ENCODE measurements at regions not wholly inside any gene's neighbourhood (a gene's known extent, or its start where the extent isn't known, plus 50 kb on each side); places are given as distances from the start of the nearest gene placed in this dataset.
"Not testable (repeated sequence)": the region's sequence is repeated elsewhere in the genome, so short reads cannot be mapped to it uniquely, and the experiment has no call there.

- not testable (repeated sequence) for DNase-seq (ENCODE audit: low read depth in 2 of 2)
Observed at GRCh38 chr12:92231945-92232344, 86.3 kb upstream of the BTG1 start.

GRCh38 chr12:92231532-92231931, 85.9 kb upstream of the BTG1 start:
- DNase-seq (ENCODE audit: low read depth in 2 of 2) = not testable (repeated sequence)

- DNase-seq (ENCODE audit: low read depth in 2 of 2) = no peak
Observed at GRCh38 chr12:92229381-92229780, 83.7 kb upstream of the BTG1 start.

- DNase-seq (ENCODE audit: low read depth in 2 of 2) = no peak
Observed at GRCh38 chr12:92226961-92227360, 81.3 kb upstream of the BTG1 start.

- no peak for DNase-seq (ENCODE audit: low read depth in 2 of 2)
Observed at GRCh38 chr12:92226071-92226661, 80.5 kb upstream of the BTG1 start.

GRCh38 chr12:92224685-92225331, 79.2 kb upstream of the BTG1 start:
- no peak for DNase-seq (ENCODE audit: low read depth in 2 of 2)

- DNase-seq (ENCODE audit: low read depth in 2 of 2) = no peak
Observed at GRCh38 chr12:92223481-92223880, 77.8 kb upstream of the BTG1 start.

GRCh38 chr12:92221656-92222315, 76.1 kb upstream of the BTG1 start:
- no peak for DNase-seq (ENCODE audit: low read depth in 2 of 2)

- no peak for DNase-seq (ENCODE audit: low read depth in 2 of 2)
Observed at GRCh38 chr12:92218394-92219077, 72.9 kb upstream of the BTG1 start.

GRCh38 chr12:92216092-92216491, 70.4 kb upstream of the BTG1 start:
- DNase-seq (ENCODE audit: low read depth in 2 of 2) = no peak

- no peak for DNase-seq (ENCODE audit: low read depth in 2 of 2)
Observed at GRCh38 chr12:92215358-92215757, 69.7 kb upstream of the BTG1 start.

GRCh38 chr12:92213166-92213565, 67.5 kb upstream of the BTG1 start:
- DNase-seq (ENCODE audit: low read depth in 2 of 2) = no peak

GRCh38 chr12:92210071-92210470, 64.4 kb upstream of the BTG1 start:
- DNase-seq (ENCODE audit: low read depth in 2 of 2) = no peak

GRCh38 chr12:92208613-92209121, 63.0 kb upstream of the BTG1 start:
- no peak for DNase-seq (ENCODE audit: low read depth in 2 of 2)

GRCh38 chr12:92206596-92206995, 61.0 kb upstream of the BTG1 start:
- DNase-seq (ENCODE audit: low read depth in 2 of 2) = no peak

GRCh38 chr12:92206011-92206410, 60.4 kb upstream of the BTG1 start:
- no peak for DNase-seq (ENCODE audit: low read depth in 2 of 2)

- no peak for DNase-seq (ENCODE audit: low read depth in 2 of 2)
Observed at GRCh38 chr12:92199819-92200576, 54.4 kb upstream of the BTG1 start.

GRCh38 chr12:92197815-92198214, 52.2 kb upstream of the BTG1 start:
- DNase-seq (ENCODE audit: low read depth in 2 of 2) = no peak

- DNase-seq (ENCODE audit: low read depth in 2 of 2) = no peak
Observed at GRCh38 chr12:92196368-92196767, 50.7 kb upstream of the BTG1 start.

Measured in stimulated activated CD8-positive, alpha-beta memory T cell treated with anti-CD3 and anti-CD28 coated beads, Interleukin-7, amount 100 ng/mL, for 4 hours (primary cell).